Naive B cell (primary cell): ENCODE measurements at regions not wholly inside any gene's neighbourhood (a gene's known extent, or its start where the extent isn't known, plus 50 kb on each side); places are given as distances from the start of the nearest gene placed in this dataset.
"Not testable (repeated sequence)": the region's sequence is repeated elsewhere in the genome, so short reads cannot be mapped to it uniquely, and the experiment has no call there.

Experiments used
- ATAC-seq, 2 donors: fragments of 150-1000 bp; cut with Tn5 transposase; 2 replicates each; pipeline ENCODE4 v1.10.0; 2021; ENCODE audit warnings: low read depth in 2 of 2, mild to moderate bottlenecking in 2 of 2, moderate library complexity in 2 of 2
- DNase-seq: peaks from one replicate; pipeline ENCODE4 v3.0.0; 2022
- H3K27ac Mint-ChIP-seq, 6 donors: one replicate each; pipeline ENCODE4 v1.8.0; 2020 to 2022; ENCODE audit warnings: mild to moderate bottlenecking in 6 of 6, mixed read lengths in 6 of 6, moderate library complexity in 5 of 6, inconsistent platforms in 2 of 6
- H3K27me3 Mint-ChIP-seq, 3 donors: one replicate each; pipeline ENCODE4 v1.8.0; 2021 to 2022; ENCODE audit warnings: mixed read lengths in 3 of 3, mild to moderate bottlenecking in 1 of 3
- H3K36me3 Mint-ChIP-seq, 2 donors: one replicate each; pipeline ENCODE4 v1.8.0; 2020 to 2022; ENCODE audit warnings: mixed read lengths in 2 of 2, inconsistent platforms in 1 of 2, mild to moderate bottlenecking in 1 of 2
- H3K4me1 Mint-ChIP-seq, 3 donors: one replicate each; pipeline ENCODE4 v1.8.0; 2020 to 2022; ENCODE audit warnings: mixed read lengths in 3 of 3, inconsistent platforms in 1 of 3, mild to moderate bottlenecking in 1 of 3, moderate library complexity in 1 of 3
- H3K4me3 Mint-ChIP-seq, 8 donors: one replicate each; pipeline ENCODE4 v1.8.0; 2020 to 2022; ENCODE audit warnings: mild to moderate bottlenecking in 8 of 8, mixed read lengths in 8 of 8, moderate library complexity in 8 of 8, inconsistent platforms in 2 of 8
- H3K9me3 Mint-ChIP-seq, 7 donors: one replicate each; pipeline ENCODE4 v1.8.0; 2020 to 2022; ENCODE audit warnings: mixed read lengths in 7 of 7, mild to moderate bottlenecking in 5 of 7, inconsistent platforms in 2 of 7, moderate library complexity in 1 of 7

- H3K27ac Mint-ChIP-seq = no peak overlapping the region
- H3K9me3 Mint-ChIP-seq = peaks cover 0 to 15% (median 6%) of the 10 kb centered on the region in 7 donors
- H3K4me3 Mint-ChIP-seq = no peak overlapping the region
- peaks cover 4 to 8% of the 10 kb centered on the region in 2 donors for H3K36me3 Mint-ChIP-seq
- DNase-seq = no peak
- H3K27me3 Mint-ChIP-seq = peaks cover 37 to 73% (median 60%) of the 10 kb centered on the region in 3 donors
- no peaks in the 10 kb centered on the region for H3K4me1 Mint-ChIP-seq
- no peak for ATAC-seq
Measured at GRCh38 chr14:103271189-103271588, 62.8 kb upstream of the EIF5 start.

- H3K36me3 Mint-ChIP-seq = peaks cover 4 to 8% of the 10 kb centered on the region in 2 donors
- no peak overlapping the region for H3K27ac Mint-ChIP-seq
- H3K27me3 Mint-ChIP-seq = peaks cover 33 to 61% (median 40%) of the 10 kb centered on the region in 3 donors
- peaks cover 0 to 13% (median 8%) of the 10 kb centered on the region in 7 donors for H3K9me3 Mint-ChIP-seq
- H3K4me1 Mint-ChIP-seq = no peaks in the 10 kb centered on the region
- ATAC-seq (no peak), DNase-seq (no peak)
- peak overlapping the region in 1 of 8 donors; percentile 35 for H3K4me3 Mint-ChIP-seq
Measured at GRCh38 chr14:103273145-103273744, 60.8 kb upstream of the EIF5 start.

- Mint-ChIP-seq H3K27ac (no peak overlapping the region), H3K4me3 (no peak overlapping the region), H3K36me3 (peaks cover 4 to 8% of the 10 kb centered on the region in 2 donors), H3K4me1 (no peaks in the 10 kb centered on the region), H3K27me3 (peaks cover 34 to 63% (median 37%) of the 10 kb centered on the region in 3 donors), H3K9me3 (peaks cover 0 to 13% (median 8%) of the 10 kb centered on the region in 7 donors)
- ATAC-seq (no peak), DNase-seq (no peak)
Measured at GRCh38 chr14:103273745-103274615, 60.1 kb upstream of the EIF5 start.

- H3K27ac Mint-ChIP-seq = no peak overlapping the region
- DNase-seq (no peak), ATAC-seq (no peak)
- H3K4me1 Mint-ChIP-seq = peaks cover 0 to 5% (median 4%) of the 10 kb centered on the region in 3 donors
- H3K27me3 Mint-ChIP-seq = peaks cover 30 to 60% (median 34%) of the 10 kb centered on the region in 3 donors
- peaks cover 4 to 8% of the 10 kb centered on the region in 2 donors for H3K36me3 Mint-ChIP-seq
- H3K9me3 Mint-ChIP-seq = peaks cover 0 to 13% (median 8%) of the 10 kb centered on the region in 7 donors
- H3K4me3 Mint-ChIP-seq = no peak overlapping the region
Measured at GRCh38 chr14:103275000-103275399, 59.0 kb upstream of the EIF5 start.

- H3K4me1 Mint-ChIP-seq = peaks cover 0 to 12% (median 7%) of the 10 kb centered on the region in 3 donors
- ATAC-seq = no peak
- peak overlapping the region in 4 of 8 donors; percentile 19 to 71 (median 31) for H3K4me3 Mint-ChIP-seq
- H3K36me3 Mint-ChIP-seq = peaks cover 0 to 8% of the 10 kb centered on the region in 2 donors
- H3K27ac Mint-ChIP-seq = no peak overlapping the region
- peaks cover 28 to 68% (median 43%) of the 10 kb centered on the region in 3 donors for H3K27me3 Mint-ChIP-seq
- H3K9me3 Mint-ChIP-seq = peaks cover 0 to 13% (median 7%) of the 10 kb centered on the region in 7 donors
- DNase-seq = no peak
Measured at GRCh38 chr14:103277931-103278330, 56.1 kb upstream of the EIF5 start.

GRCh38 chr14:103279142-103280025, 54.7 kb upstream of the EIF5 start:
- H3K36me3 Mint-ChIP-seq = peaks cover 0 to 8% of the 10 kb centered on the region in 2 donors
- H3K9me3 Mint-ChIP-seq = peaks cover 0 to 13% (median 7%) of the 10 kb centered on the region in 7 donors
- no peak for DNase-seq

GRCh38 chr14:103280278-103280928, 53.6 kb upstream of the EIF5 start:
- peaks cover 42 to 75% (median 56%) of the 10 kb centered on the region in 3 donors for H3K27me3 Mint-ChIP-seq
- peak overlapping the region; percentile 42 to 80 (median 61) for H3K4me3 Mint-ChIP-seq
- H3K4me1 Mint-ChIP-seq = peaks cover 0 to 12% (median 7%) of the 10 kb centered on the region in 3 donors
- H3K9me3 Mint-ChIP-seq = peaks cover 0 to 6% (median 0%) of the 10 kb centered on the region in 7 donors
- DNase-seq = no peak
- peaks cover 0 to under 1% of the 10 kb centered on the region in 2 donors for H3K36me3 Mint-ChIP-seq
- H3K27ac Mint-ChIP-seq = no peak overlapping the region
- ATAC-seq = no peak

More at GRCh38 chr14:103279142-103280025, 54.7 kb upstream of the EIF5 start:
- H3K27ac Mint-ChIP-seq = no peak overlapping the region
- peaks cover 42 to 75% (median 54%) of the 10 kb centered on the region in 3 donors for H3K27me3 Mint-ChIP-seq
- H3K4me1 Mint-ChIP-seq = peaks cover 0 to 12% (median 7%) of the 10 kb centered on the region in 3 donors
- peak overlapping the region; percentile 44 to 80 (median 66) for H3K4me3 Mint-ChIP-seq
- ATAC-seq = peak; percentile 28 to 40

- ATAC-seq (no peak), DNase-seq (no peak)
- Mint-ChIP-seq H3K4me1 (peaks cover 0 to 12% (median 7%) of the 10 kb centered on the region in 3 donors), H3K27me3 (peaks cover 49 to 77% (median 62%) of the 10 kb centered on the region in 3 donors), H3K27ac (no peak overlapping the region), H3K9me3 (peaks cover 0 to 6% (median 0%) of the 10 kb centered on the region in 7 donors), H3K36me3 (no peaks in the 10 kb centered on the region), H3K4me3 (peak overlapping the region in 4 of 8 donors; percentile 6 to 41 (median 23))
Measured at GRCh38 chr14:103281496-103282231, 52.4 kb upstream of the EIF5 start.

- H3K27me3 Mint-ChIP-seq = peaks cover 54 to 83% (median 66%) of the 10 kb centered on the region in 3 donors
- H3K4me3 Mint-ChIP-seq = peak overlapping the region in 2 of 8 donors; percentile 37 to 41
- not testable (repeated sequence) for H3K36me3 Mint-ChIP-seq, H3K27ac Mint-ChIP-seq, DNase-seq, ATAC-seq, H3K9me3 Mint-ChIP-seq
- H3K4me1 Mint-ChIP-seq = peaks cover 0 to 12% (median 7%) of the 10 kb centered on the region in 3 donors
Measured at GRCh38 chr14:103282309-103282708, 51.7 kb upstream of the EIF5 start.

- Mint-ChIP-seq H3K27ac (no peak overlapping the region), H3K9me3 (peaks cover 0 to 4% (median 0%) of the 10 kb centered on the region in 7 donors), H3K4me1 (peaks cover 0 to 12% (median 7%) of the 10 kb centered on the region in 3 donors), H3K27me3 (peaks cover 60 to 85% (median 68%) of the 10 kb centered on the region in 3 donors), H3K36me3 (no peaks in the 10 kb centered on the region), H3K4me3 (no peak overlapping the region)
- no peak for DNase-seq
- no peak for ATAC-seq
Measured at GRCh38 chr14:103282932-103283331, 51.1 kb upstream of the EIF5 start.

GRCh38 chr14:103283916-103284315, 50.1 kb upstream of the EIF5 start:
- no peaks in the 10 kb centered on the region for H3K9me3 Mint-ChIP-seq
- peaks cover 70 to 89% (median 71%) of the 10 kb centered on the region in 3 donors for H3K27me3 Mint-ChIP-seq
- H3K36me3 Mint-ChIP-seq = no peaks in the 10 kb centered on the region
- H3K27ac Mint-ChIP-seq = no peak overlapping the region
- H3K4me1 Mint-ChIP-seq = peaks cover 0 to 12% (median 7%) of the 10 kb centered on the region in 3 donors
- no peak overlapping the region for H3K4me3 Mint-ChIP-seq
- DNase-seq (no peak), ATAC-seq (no peak)
